ENCODE measurements at regions not wholly inside any gene's neighbourhood (a gene's known extent, or its start where the extent isn't known, plus 50 kb on each side); places are given as distances from the start of the nearest gene placed in this dataset.

DNA sequence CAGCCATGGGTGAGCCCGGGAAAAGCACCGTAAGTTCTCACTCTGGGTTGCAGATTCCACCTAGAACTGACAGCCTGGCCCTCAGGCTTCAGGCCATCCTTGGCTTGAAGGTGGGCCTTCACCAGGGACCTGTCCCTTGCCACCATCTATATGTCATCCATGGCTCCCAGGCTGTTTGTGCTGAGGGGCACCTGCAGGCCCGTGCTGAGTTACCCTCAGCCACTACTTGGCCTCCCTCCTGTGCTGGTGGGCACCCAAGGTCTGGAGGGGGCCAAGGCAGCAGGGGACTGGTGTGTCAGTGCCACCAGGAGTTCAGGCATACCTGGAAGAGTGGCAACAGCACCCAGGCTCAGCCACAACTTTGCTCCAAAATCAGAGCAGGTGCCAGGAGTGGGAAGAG is 326.2 kb upstream of the SMIM21 start:
- Histone ChIP-seq H3K27ac (no peak overlapping the region), H3K4me3 (no peak overlapping the region), H3K36me3 (no peaks in the 10 kb centered on the region), H3K4me1 (no peaks in the 10 kb centered on the region), H3K27me3 (no peaks in the 10 kb centered on the region), H3K9me3 (no peaks in the 10 kb centered on the region)
- no peak for DNase-seq (ENCODE audit: low spot score in 2 of 2)
- 100% methylated on average over 1 of the region's 3 CpGs for WGBS
- TF ChIP-seq POLR2AphosphoS5 (IDR thresholded peaks at IDR 0.05) (no peak), EP300 (IDR thresholded peaks at IDR 0.05) (no peak), POLR2A (IDR thresholded peaks at IDR 0.05) (no peak)
- TF ChIP-seq, protein P1, sequence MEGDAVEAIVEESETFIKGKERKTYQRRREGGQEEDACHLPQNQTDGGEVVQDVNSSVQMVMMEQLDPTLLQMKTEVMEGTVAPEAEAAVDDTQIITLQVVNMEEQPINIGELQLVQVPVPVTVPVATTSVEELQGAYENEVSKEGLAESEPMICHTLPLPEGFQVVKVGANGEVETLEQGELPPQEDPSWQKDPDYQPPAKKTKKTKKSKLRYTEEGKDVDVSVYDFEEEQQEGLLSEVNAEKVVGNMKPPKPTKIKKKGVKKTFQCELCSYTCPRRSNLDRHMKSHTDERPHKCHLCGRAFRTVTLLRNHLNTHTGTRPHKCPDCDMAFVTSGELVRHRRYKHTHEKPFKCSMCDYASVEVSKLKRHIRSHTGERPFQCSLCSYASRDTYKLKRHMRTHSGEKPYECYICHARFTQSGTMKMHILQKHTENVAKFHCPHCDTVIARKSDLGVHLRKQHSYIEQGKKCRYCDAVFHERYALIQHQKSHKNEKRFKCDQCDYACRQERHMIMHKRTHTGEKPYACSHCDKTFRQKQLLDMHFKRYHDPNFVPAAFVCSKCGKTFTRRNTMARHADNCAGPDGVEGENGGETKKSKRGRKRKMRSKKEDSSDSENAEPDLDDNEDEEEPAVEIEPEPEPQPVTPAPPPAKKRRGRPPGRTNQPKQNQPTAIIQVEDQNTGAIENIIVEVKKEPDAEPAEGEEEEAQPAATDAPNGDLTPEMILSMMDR (IDR thresholded peaks at IDR 0.05): no peak

DNA sequence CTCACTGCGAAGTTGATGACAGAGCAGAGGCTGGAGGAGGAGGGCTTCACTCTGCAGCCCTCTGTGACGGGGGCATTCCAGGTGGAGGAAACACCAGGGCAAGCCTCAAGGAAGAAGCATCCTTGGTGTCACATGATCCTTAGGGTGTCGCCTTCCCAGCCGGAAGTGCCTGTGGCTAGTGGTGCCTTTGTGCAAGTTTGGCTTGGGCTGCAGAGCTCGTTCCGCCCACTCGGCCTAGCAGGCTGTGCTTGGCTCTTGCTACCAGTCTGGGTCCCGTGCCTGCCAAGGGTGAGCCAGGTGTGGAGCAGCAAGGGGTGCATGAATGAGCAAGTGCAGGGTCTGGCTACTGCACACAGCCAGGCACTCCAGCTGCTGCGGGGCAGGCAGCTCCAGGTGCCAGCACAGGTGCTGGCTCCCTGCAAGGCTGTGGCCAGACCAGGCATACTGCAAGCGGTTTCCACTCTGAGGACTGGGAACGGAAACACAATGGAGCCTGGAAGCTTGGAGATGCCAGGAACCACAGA is 325.3 kb upstream of the SMIM21 start:
- DNase-seq (ENCODE audit: low spot score in 2 of 2): no peak
- TF ChIP-seq EP300 (IDR thresholded peaks at IDR 0.05): no peak
- no peak for TF ChIP-seq POLR2A (IDR thresholded peaks at IDR 0.05)
- no peak for TF ChIP-seq POLR2AphosphoS5 (IDR thresholded peaks at IDR 0.05)
- TF ChIP-seq, protein P1 (IDR thresholded peaks at IDR 0.05): no peak
- H3K4me3 ChIP-seq: no peak overlapping the region
- 57% methylated on average over 7 of the region's 11 CpGs for WGBS
- H3K4me1 ChIP-seq: no peaks in the 10 kb centered on the region
- no peaks in the 10 kb centered on the region for H3K36me3 ChIP-seq
- no peaks in the 10 kb centered on the region for H3K9me3 ChIP-seq
- H3K27me3 ChIP-seq: no peaks in the 10 kb centered on the region
- no peak overlapping the region for H3K27ac ChIP-seq

DNA sequence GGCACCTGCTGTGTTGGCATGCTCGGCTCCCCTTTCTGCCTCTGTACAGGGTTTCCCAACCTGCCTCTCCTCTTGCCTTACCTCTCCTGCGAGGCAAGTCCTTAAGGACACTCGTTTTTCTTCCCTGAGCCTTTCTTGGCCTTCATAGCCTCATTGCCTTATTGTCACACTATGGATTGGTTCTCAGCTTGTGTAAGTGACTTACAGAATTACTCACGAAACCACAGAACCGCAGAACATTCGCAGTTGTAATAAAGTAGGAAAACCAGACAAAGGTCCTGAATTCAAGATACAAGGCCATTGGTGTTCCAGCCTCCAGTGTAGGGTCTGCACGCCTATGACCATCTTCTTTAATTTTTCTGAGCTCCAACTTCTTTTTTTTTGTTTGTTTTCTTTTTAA is 317.6 kb upstream of the SMIM21 start:
- WGBS: 92% methylated on average over 7 of the region's 7 CpGs
- DNase-seq (ENCODE audit: low spot score in 2 of 2): no peak
- no peak overlapping the region for H3K4me3 ChIP-seq
- no peak for TF ChIP-seq POLR2AphosphoS5 (IDR thresholded peaks at IDR 0.05)
- TF ChIP-seq POLR2A (IDR thresholded peaks at IDR 0.05): no peak
- TF ChIP-seq, protein P1 (IDR thresholded peaks at IDR 0.05): no peak
- no peak for TF ChIP-seq EP300 (IDR thresholded peaks at IDR 0.05)
- no peaks in the 10 kb centered on the region for H3K27me3 ChIP-seq
- no peak overlapping the region for H3K27ac ChIP-seq
- no peaks in the 10 kb centered on the region for H3K9me3 ChIP-seq
- H3K36me3 ChIP-seq: no peaks in the 10 kb centered on the region
- H3K4me1 ChIP-seq: no peaks in the 10 kb centered on the region

DNA sequence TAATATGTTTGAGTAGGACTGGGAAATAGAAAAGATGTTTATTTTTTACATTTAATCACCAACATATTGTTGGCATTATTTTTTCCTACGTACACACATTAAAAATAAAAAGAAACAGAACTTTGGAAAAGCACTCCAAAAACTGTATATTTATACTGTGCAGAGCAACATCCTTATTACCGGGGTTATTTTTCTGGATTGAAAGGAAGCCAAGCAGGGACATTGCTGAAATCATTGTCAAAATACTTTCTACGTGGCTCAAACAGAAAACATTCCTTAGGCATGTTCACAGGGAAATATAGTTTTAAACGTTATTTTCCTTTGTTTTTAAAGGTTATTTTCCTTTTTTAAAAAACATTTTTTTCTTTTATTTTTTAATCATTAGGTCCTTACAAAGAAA is 315.0 kb upstream of the SMIM21 start:
- TF ChIP-seq, protein P1 (IDR thresholded peaks at IDR 0.05): no peak
- TF ChIP-seq EP300 (IDR thresholded peaks at IDR 0.05): no peak
- no peak for TF ChIP-seq POLR2A (IDR thresholded peaks at IDR 0.05)
- TF ChIP-seq POLR2AphosphoS5 (IDR thresholded peaks at IDR 0.05): no peak
- Histone ChIP-seq H3K27me3 (no peaks in the 10 kb centered on the region), H3K9me3 (no peaks in the 10 kb centered on the region), H3K27ac (no peak overlapping the region), H3K4me3 (no peak overlapping the region), H3K4me1 (no peaks in the 10 kb centered on the region), H3K36me3 (no peaks in the 10 kb centered on the region)
- WGBS: 34% methylated on average over 4 of the region's 4 CpGs
- no peak for DNase-seq (ENCODE audit: low spot score in 2 of 2)

DNA sequence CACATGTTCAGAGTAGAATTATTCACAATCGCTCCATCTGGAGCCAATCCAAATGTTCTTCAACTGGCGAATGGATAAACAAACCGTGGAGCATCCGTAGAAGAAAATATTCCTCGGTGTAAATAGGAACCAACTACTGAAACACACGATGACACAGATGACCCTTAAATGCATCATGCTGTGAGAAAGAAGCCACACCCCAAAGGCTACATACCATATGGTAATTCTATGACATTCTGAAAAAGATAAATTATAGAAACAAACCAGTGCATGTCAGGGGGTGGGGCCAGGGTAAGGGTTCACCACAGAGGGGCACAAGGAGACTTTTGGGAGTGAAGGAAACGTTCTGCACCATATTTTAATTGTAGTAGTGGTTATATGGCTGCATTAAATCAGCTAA is 312.2 kb upstream of the SMIM21 start:
- H3K36me3 ChIP-seq: no peaks in the 10 kb centered on the region
- WGBS: 52% methylated on average over 7 of the region's 7 CpGs
- H3K9me3 ChIP-seq: no peaks in the 10 kb centered on the region

More for the DNA sequence above, 312.2 kb upstream of the SMIM21 start:
- no peak for DNase-seq (ENCODE audit: low spot score in 2 of 2)
- Histone ChIP-seq H3K27ac (no peak overlapping the region), H3K4me1 (no peaks in the 10 kb centered on the region), H3K4me3 (no peak overlapping the region), H3K27me3 (no peaks in the 10 kb centered on the region)
- TF ChIP-seq POLR2A (IDR thresholded peaks at IDR 0.05): no peak
- TF ChIP-seq, protein P1 (IDR thresholded peaks at IDR 0.05): no peak
- no peak for TF ChIP-seq POLR2AphosphoS5 (IDR thresholded peaks at IDR 0.05)
- TF ChIP-seq EP300 (IDR thresholded peaks at IDR 0.05): no peak

Measured in suprapubic skin (tissue), 4 donors.